ENCODE measurements at regions not wholly inside any gene's neighbourhood (a gene's known extent, or its start where the extent isn't known, plus 50 kb on each side); places are given as distances from the start of the nearest gene placed in this dataset.

DNA sequence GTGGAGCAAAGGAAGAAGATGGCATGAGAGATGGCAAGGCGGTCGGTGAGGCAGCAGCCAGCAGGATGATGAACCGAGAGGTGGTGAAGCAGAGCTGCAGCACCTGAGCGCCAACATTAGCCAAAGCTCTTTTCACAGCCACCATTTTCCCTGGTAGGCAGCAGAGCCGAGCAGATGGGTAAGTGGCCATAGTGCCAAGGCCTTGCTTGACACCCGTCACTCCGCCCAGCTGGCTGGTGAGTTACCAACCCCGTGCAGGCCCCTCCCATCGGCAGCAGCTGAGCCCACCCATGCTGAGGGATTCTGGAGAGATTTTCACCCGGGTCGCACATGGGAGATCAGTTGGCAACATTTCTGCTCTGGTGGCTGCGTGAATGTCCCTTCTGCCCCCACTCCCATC lies 647.7 kb downstream of the PTPRU start:
- H3K4me1 ChIP-seq (ENCODE audit: control insufficient read depth, insufficient read depth, low read length) = no peaks in the 10 kb centered on the region

DNA sequence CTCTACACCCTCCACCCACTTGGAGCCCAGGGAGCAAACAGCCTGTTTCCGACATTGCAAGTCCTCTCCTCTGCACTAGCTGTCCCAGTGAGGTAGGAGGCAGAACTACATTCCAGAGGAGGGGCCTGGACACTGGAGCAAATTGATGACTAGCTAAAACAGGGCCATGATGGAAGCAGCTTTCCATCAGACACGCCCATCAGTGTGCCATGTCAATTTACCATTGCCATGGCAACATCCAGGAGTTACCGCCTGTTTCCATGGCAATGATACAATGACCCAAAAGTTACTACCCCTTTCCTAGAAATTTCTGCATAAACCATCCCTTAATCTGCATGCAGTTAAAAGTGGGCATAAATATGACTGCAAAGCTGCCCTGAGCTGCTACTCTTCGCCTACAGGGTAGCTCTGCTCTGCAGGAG lies 647.1 kb downstream of the PTPRU start:
- Histone ChIP-seq H3K27me3 (ENCODE audit: control insufficient read depth, insufficient read depth, low read length) (no peaks in the 10 kb centered on the region), H3K9ac (ENCODE audit: low read length) (no peak overlapping the region), H3K4me1 (ENCODE audit: control insufficient read depth, insufficient read depth, low read length) (no peaks in the 10 kb centered on the region), H3K27ac (ENCODE audit: low read depth, low read length) (no peak overlapping the region), H3K4me3 (ENCODE audit: low read length) (no peak overlapping the region), H3K36me3 (ENCODE audit: control insufficient read depth, insufficient read depth, low read length) (no peaks in the 10 kb centered on the region)

More for the DNA sequence above, 647.7 kb downstream of the PTPRU start:
- H3K27ac ChIP-seq (ENCODE audit: low read depth, low read length) = no peak overlapping the region
- no peak overlapping the region for H3K9ac ChIP-seq (ENCODE audit: low read length)
- H3K4me3 ChIP-seq (ENCODE audit: low read length) = no peak overlapping the region
- H3K36me3 ChIP-seq (ENCODE audit: control insufficient read depth, insufficient read depth, low read length) = no peaks in the 10 kb centered on the region
- no peaks in the 10 kb centered on the region for H3K27me3 ChIP-seq (ENCODE audit: control insufficient read depth, insufficient read depth, low read length)

- no peaks in the 10 kb centered on the region for H3K27me3 ChIP-seq (ENCODE audit: control insufficient read depth, insufficient read depth, low read length)
- H3K27ac ChIP-seq (ENCODE audit: low read depth, low read length) = no peak overlapping the region
- no peak overlapping the region for H3K9ac ChIP-seq (ENCODE audit: low read length)
- no peaks in the 10 kb centered on the region for H3K36me3 ChIP-seq (ENCODE audit: control insufficient read depth, insufficient read depth, low read length)
- no peaks in the 10 kb centered on the region for H3K4me1 ChIP-seq (ENCODE audit: control insufficient read depth, insufficient read depth, low read length)
- H3K4me3 ChIP-seq (ENCODE audit: low read length) = no peak overlapping the region
These were observed 644.2 kb downstream of the PTPRU start for GRCh38 chr1:29880556-29880955.

DNA sequence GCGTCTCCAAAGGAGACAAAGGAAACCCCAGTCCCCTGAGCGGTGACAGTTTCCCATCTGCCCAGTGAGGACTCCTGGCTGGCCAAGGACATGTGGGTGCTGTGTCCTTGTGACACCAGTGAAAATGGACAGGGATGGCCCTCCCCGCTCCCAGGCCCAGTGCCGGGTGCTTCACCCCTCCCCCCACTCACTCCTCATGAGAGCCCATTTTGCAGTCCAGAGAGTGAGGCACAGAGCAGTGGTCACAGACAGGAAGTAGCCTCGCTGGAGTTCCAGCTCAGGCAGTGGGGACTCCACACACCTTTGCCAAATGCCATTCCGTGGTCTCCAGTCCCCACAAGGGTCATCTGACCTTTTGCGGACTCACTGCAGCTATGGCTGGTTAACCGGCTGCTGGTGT lies 642.9 kb downstream of the PTPRU start:
- H3K4me1 ChIP-seq (ENCODE audit: control insufficient read depth, insufficient read depth, low read length) = no peaks in the 10 kb centered on the region
- no peaks in the 10 kb centered on the region for H3K36me3 ChIP-seq (ENCODE audit: control insufficient read depth, insufficient read depth, low read length)
- no peak overlapping the region for H3K27ac ChIP-seq (ENCODE audit: low read depth, low read length)
- no peak overlapping the region for H3K9ac ChIP-seq (ENCODE audit: low read length)
- no peaks in the 10 kb centered on the region for H3K27me3 ChIP-seq (ENCODE audit: control insufficient read depth, insufficient read depth, low read length)
- no peak overlapping the region for H3K4me3 ChIP-seq (ENCODE audit: low read length)

- Histone ChIP-seq H3K4me1 (ENCODE audit: control insufficient read depth, insufficient read depth, low read length) (no peaks in the 10 kb centered on the region), H3K27ac (ENCODE audit: low read depth, low read length) (no peak overlapping the region), H3K36me3 (ENCODE audit: control insufficient read depth, insufficient read depth, low read length) (no peaks in the 10 kb centered on the region), H3K4me3 (ENCODE audit: low read length) (no peak overlapping the region), H3K9ac (ENCODE audit: low read length) (no peak overlapping the region), H3K27me3 (ENCODE audit: control insufficient read depth, insufficient read depth, low read length) (no peaks in the 10 kb centered on the region)
These were observed 642.2 kb downstream of the PTPRU start for GRCh38 chr1:29878501-29878900.

- Histone ChIP-seq H3K36me3 (ENCODE audit: control insufficient read depth, insufficient read depth, low read length) (no peaks in the 10 kb centered on the region), H3K9ac (ENCODE audit: low read length) (no peak overlapping the region), H3K27me3 (ENCODE audit: control insufficient read depth, insufficient read depth, low read length) (no peaks in the 10 kb centered on the region), H3K27ac (ENCODE audit: low read depth, low read length) (no peak overlapping the region), H3K4me3 (ENCODE audit: low read length) (no peak overlapping the region), H3K4me1 (ENCODE audit: control insufficient read depth, insufficient read depth, low read length) (no peaks in the 10 kb centered on the region)
These were observed 640.6 kb downstream of the PTPRU start for GRCh38 chr1:29876902-29877301.

DNA sequence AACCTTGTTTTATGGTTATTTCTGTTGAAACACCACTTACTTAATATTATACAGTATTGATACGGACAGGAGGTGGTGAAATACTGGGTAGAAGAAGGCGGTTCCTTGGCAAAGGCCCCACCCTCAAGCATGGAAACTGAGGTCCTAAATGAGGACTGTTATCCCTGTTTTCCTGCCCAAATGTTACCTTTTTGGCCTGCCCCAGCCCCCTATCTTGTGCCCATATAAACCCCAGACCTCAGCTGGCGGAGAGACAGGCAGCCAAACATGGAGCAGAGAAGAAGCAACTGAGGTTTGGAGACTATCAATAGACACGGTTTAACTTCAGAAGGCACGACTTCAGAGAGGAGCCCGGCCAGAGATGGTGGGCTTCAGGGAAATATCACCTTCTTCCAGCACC lies 640.1 kb downstream of the PTPRU start:
- Histone ChIP-seq H3K36me3 (ENCODE audit: control insufficient read depth, insufficient read depth, low read length) (no peaks in the 10 kb centered on the region), H3K9ac (ENCODE audit: low read length) (no peak overlapping the region), H3K27me3 (ENCODE audit: control insufficient read depth, insufficient read depth, low read length) (no peaks in the 10 kb centered on the region), H3K4me3 (ENCODE audit: low read length) (no peak overlapping the region), H3K4me1 (ENCODE audit: control insufficient read depth, insufficient read depth, low read length) (no peaks in the 10 kb centered on the region), H3K27ac (ENCODE audit: low read depth, low read length) (no peak overlapping the region)

GRCh38 chr1:29875557-29876028 lies 639.3 kb downstream of the PTPRU start:
- Histone ChIP-seq H3K27me3 (ENCODE audit: control insufficient read depth, insufficient read depth, low read length) (no peaks in the 10 kb centered on the region), H3K36me3 (ENCODE audit: control insufficient read depth, insufficient read depth, low read length) (no peaks in the 10 kb centered on the region)

DNA sequence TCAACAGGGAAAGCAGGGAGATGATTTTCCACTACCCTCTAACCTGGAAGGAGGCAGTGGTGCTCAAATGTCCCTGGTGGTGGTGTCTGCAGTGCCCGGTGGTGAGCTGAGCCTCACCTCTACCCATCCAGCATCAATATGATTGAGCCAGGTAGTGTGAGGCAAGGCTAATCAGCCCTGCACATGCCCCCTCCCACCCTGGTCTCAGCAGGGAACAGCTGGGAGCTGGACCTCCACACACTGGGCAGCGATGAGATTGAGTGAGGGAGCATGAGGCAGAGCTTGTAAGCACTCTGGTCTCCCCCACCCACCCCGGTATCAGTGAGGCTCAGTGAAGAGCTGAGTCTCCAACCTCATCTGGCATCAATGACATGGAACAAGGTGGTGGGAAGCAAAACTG lies 634.3 kb downstream of the PTPRU start:
- no peak overlapping the region for H3K27ac ChIP-seq (ENCODE audit: low read depth, low read length)
- no peaks in the 10 kb centered on the region for H3K36me3 ChIP-seq (ENCODE audit: control insufficient read depth, insufficient read depth, low read length)
- H3K4me3 ChIP-seq (ENCODE audit: low read length) = no peak overlapping the region
- H3K4me1 ChIP-seq (ENCODE audit: control insufficient read depth, insufficient read depth, low read length) = no peaks in the 10 kb centered on the region
- H3K27me3 ChIP-seq (ENCODE audit: control insufficient read depth, insufficient read depth, low read length) = no peaks in the 10 kb centered on the region
- H3K9ac ChIP-seq (ENCODE audit: low read length) = no peak overlapping the region

More at GRCh38 chr1:29875557-29876028, 639.3 kb downstream of the PTPRU start:
- Histone ChIP-seq H3K9ac (ENCODE audit: low read length) (no peak overlapping the region), H3K27ac (ENCODE audit: low read depth, low read length) (no peak overlapping the region), H3K4me1 (ENCODE audit: control insufficient read depth, insufficient read depth, low read length) (no peaks in the 10 kb centered on the region), H3K4me3 (ENCODE audit: low read length) (no peak overlapping the region)

DNA sequence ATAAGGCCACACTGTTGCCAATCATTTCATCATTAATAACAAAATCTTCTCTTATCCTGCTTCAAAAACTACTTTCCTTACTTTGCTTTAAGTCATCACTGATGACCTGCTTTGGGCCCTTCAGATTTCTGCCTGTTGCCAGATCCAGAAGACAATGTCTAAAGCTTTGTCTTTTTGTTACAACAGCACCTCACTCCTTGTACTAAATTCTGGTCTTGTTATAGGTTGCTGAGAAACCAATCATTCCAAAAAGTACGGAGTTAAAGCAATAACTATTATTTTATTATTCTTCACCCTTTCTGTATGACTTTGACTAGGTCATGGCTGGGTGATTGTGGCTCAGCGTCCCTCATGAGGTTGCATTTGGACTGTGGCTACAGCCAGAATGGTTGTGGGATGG lies 633.5 kb downstream of the PTPRU start:
- Histone ChIP-seq H3K36me3 (ENCODE audit: control insufficient read depth, insufficient read depth, low read length) (no peaks in the 10 kb centered on the region), H3K9ac (ENCODE audit: low read length) (no peak overlapping the region), H3K4me3 (ENCODE audit: low read length) (no peak overlapping the region), H3K27ac (ENCODE audit: low read depth, low read length) (no peak overlapping the region), H3K27me3 (ENCODE audit: control insufficient read depth, insufficient read depth, low read length) (no peaks in the 10 kb centered on the region), H3K4me1 (ENCODE audit: control insufficient read depth, insufficient read depth, low read length) (no peaks in the 10 kb centered on the region)

DNA sequence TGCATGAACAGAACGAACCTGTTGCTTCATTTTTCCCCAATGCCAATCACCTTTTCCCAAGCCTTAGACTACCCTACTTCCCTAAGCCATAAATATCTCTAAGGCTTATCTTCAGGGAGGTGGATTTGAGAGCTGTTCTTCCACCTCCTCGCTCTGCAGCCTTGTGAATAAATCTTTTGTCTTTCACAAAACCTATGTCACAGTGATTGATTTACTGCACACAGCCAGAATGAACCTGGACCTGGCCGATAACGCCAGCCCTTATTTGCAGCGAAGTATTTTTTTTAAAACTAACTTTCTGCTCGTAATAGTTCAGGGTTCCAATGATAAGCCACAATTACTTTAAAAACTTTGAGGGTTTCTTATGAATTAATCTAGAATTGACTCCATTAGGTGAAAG lies 632.6 kb downstream of the PTPRU start:
- H3K4me1 ChIP-seq (ENCODE audit: control insufficient read depth, insufficient read depth, low read length) = no peaks in the 10 kb centered on the region
- no peaks in the 10 kb centered on the region for H3K27me3 ChIP-seq (ENCODE audit: control insufficient read depth, insufficient read depth, low read length)

DNA sequence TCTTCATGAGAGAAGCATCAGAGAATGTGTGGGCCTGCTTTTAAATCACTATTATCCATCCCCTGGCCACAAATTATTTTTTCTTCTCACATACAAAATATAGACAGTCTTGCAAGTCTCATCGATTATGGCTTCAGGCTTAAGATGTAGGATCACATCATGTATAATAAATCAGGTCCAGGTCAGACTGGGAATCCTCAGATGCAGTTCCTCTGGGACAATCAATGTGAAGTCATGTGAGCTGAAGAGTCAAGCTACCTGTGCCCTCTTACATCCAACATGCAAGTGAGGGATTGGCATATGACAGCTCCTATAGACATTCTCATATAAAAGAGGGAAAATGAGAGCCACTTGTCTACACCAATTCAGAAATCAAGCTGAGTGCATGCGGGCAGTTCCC lies 631.8 kb downstream of the PTPRU start:
- no peak overlapping the region for H3K9ac ChIP-seq (ENCODE audit: low read length)
- H3K36me3 ChIP-seq (ENCODE audit: control insufficient read depth, insufficient read depth, low read length) = no peaks in the 10 kb centered on the region
- H3K27ac ChIP-seq (ENCODE audit: low read depth, low read length) = no peak overlapping the region
- no peak overlapping the region for H3K4me3 ChIP-seq (ENCODE audit: low read length)
- H3K4me1 ChIP-seq (ENCODE audit: control insufficient read depth, insufficient read depth, low read length) = no peaks in the 10 kb centered on the region
- no peaks in the 10 kb centered on the region for H3K27me3 ChIP-seq (ENCODE audit: control insufficient read depth, insufficient read depth, low read length)

More for the DNA sequence above, 632.6 kb downstream of the PTPRU start:
- Histone ChIP-seq H3K4me3 (ENCODE audit: low read length) (no peak overlapping the region), H3K9ac (ENCODE audit: low read length) (no peak overlapping the region), H3K36me3 (ENCODE audit: control insufficient read depth, insufficient read depth, low read length) (no peaks in the 10 kb centered on the region), H3K27ac (ENCODE audit: low read depth, low read length) (no peak overlapping the region)

DNA sequence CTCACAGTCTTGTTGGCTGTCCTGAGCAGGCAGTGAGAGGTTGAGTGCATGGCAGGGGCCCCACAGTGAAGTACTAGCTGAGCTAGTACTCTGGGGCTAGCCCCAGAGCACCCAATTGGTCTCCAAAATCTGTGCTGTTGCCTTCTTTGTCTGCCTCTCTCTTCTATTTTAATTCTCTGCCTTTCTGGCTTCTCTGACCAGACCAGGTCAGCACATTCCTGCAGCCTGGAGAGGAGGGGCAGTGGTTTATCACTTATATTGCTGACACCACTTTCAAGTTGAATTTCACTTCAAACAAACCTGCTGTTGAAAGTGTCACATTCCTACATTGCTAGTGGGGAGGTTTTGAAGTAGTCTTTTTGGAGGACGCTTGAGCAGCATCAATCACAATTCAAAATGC lies 628.7 kb downstream of the PTPRU start:
- Histone ChIP-seq H3K27ac (ENCODE audit: low read depth, low read length) (no peak overlapping the region), H3K36me3 (ENCODE audit: control insufficient read depth, insufficient read depth, low read length) (no peaks in the 10 kb centered on the region), H3K4me3 (ENCODE audit: low read length) (no peak overlapping the region), H3K27me3 (ENCODE audit: control insufficient read depth, insufficient read depth, low read length) (no peaks in the 10 kb centered on the region), H3K4me1 (ENCODE audit: control insufficient read depth, insufficient read depth, low read length) (no peaks in the 10 kb centered on the region), H3K9ac (ENCODE audit: low read length) (no peak overlapping the region)
